KMS-11 (cell line): ENCODE measurements at regions not wholly inside any gene's neighbourhood (a gene's known extent, or its start where the extent isn't known, plus 50 kb on each side); places are given as distances from the start of the nearest gene placed in this dataset.

Experiments
- H2AFZ ChIP-seq: fragments of 200-600 bp; sonication (generic); 2 replicates; pipeline ENCODE4 v1.6.1; 2016; ENCODE audit warnings: antibody characterized with exemption, mixed run types, low read depth
- H3K27ac ChIP-seq: fragments of 200-600 bp; sonication (generic); 2 replicates; pipeline ENCODE4 v1.6.1; 2016; ENCODE audit warnings: mild to moderate bottlenecking, mixed run types
- H3K27me3 ChIP-seq: fragments of 200-600 bp; sonication (generic); 2 replicates; pipeline ENCODE4 v1.6.1; 2017; ENCODE audit warnings: mild to moderate bottlenecking, low read depth, mixed run types, moderate library complexity; ENCODE audit not compliant: insufficient read depth
- H3K36me3 ChIP-seq: fragments of 200-600 bp; sonication (generic); 2 replicates; pipeline ENCODE4 v1.6.1; 2017; ENCODE audit warnings: mild to moderate bottlenecking, mixed run types; ENCODE audit not compliant: insufficient read depth
- H3K4me1 ChIP-seq: fragments of 200-600 bp; sonication (generic); 2 replicates; pipeline ENCODE4 v1.6.1; 2016; ENCODE audit warnings: mild to moderate bottlenecking, low read depth, mixed run types; ENCODE audit not compliant: poor library complexity, severe bottlenecking
- H3K4me2 ChIP-seq: fragments of 200-600 bp; sonication (generic); 2 replicates; pipeline ENCODE4 v1.7.0; 2016; ENCODE audit warnings: mild to moderate bottlenecking, mixed run types
- H3K4me3 ChIP-seq: fragments of 200-600 bp; sonication (generic); IDR thresholded peaks from 2 replicates; pipeline ENCODE4 v1.6.1; 2017; ENCODE audit warnings: low read depth, low read length, mixed read lengths; ENCODE audit not compliant: insufficient read depth
- H3K79me2 ChIP-seq: fragments of 200-600 bp; sonication (generic); 2 replicates; pipeline ENCODE4 v1.6.1; 2016; ENCODE audit warnings: low read depth, mixed run types; ENCODE audit not compliant: insufficient read depth
- H3K9ac ChIP-seq: fragments of 200-600 bp; sonication (generic); 2 replicates; pipeline ENCODE4 v1.6.1; 2016; ENCODE audit warnings: mild to moderate bottlenecking, mixed run types
- H4K20me1 ChIP-seq: fragments of 200-600 bp; sonication (generic); 2 replicates; pipeline ENCODE4 v1.6.1; 2016; ENCODE audit warnings: mild to moderate bottlenecking, mixed run types; ENCODE audit not compliant: insufficient read depth
- CTCF ChIP-seq: fragments of 200-600 bp; sonication (generic); conservative IDR thresholded peaks from 2 replicates; pipeline ENCODE4 v1.6.1; 2017; ENCODE audit warnings: low read depth, mild to moderate bottlenecking, antibody characterized with exemption, low read length, moderate library complexity, mixed read lengths

- H3K9ac ChIP-seq = no peak overlapping the region
- no peaks in the 10 kb centered on the region for H3K4me1 ChIP-seq
- H3K27me3 ChIP-seq = no peaks in the 10 kb centered on the region
- H3K27ac ChIP-seq = no peak overlapping the region
- no peak for TF ChIP-seq CTCF
- H4K20me1 ChIP-seq = no peaks in the 10 kb centered on the region
- H3K36me3 ChIP-seq = no peaks in the 10 kb centered on the region
- no peak overlapping the region for H2AFZ ChIP-seq
- no peaks in the 10 kb centered on the region for H3K79me2 ChIP-seq
- H3K4me2 ChIP-seq = no peak overlapping the region
- no peak overlapping the region for H3K4me3 ChIP-seq
Measured at GRCh38 chr4:32425243-32425642, 1705.1 kb downstream of the PCDH7 start.

- no peaks in the 10 kb centered on the region for H3K79me2 ChIP-seq
- H3K27ac ChIP-seq = no peak overlapping the region
- no peaks in the 10 kb centered on the region for H3K27me3 ChIP-seq
- no peaks in the 10 kb centered on the region for H3K36me3 ChIP-seq
- H2AFZ ChIP-seq = no peak overlapping the region
- H3K4me3 ChIP-seq = no peak overlapping the region
- no peak overlapping the region for H3K4me2 ChIP-seq
- no peaks in the 10 kb centered on the region for H3K4me1 ChIP-seq
- TF ChIP-seq CTCF = no peak
- no peaks in the 10 kb centered on the region for H4K20me1 ChIP-seq
- no peak overlapping the region for H3K9ac ChIP-seq
Measured at GRCh38 chr4:32427566-32427965, 1707.4 kb downstream of the PCDH7 start.

GRCh38 chr4:32429151-32429550 is 1709.0 kb downstream of the PCDH7 start:
- Histone ChIP-seq H3K27me3 (no peaks in the 10 kb centered on the region), H2AFZ (no peak overlapping the region)

GRCh38 chr4:32435308-32435707 is 1715.1 kb downstream of the PCDH7 start:
- no peaks in the 10 kb centered on the region for H3K79me2 ChIP-seq
- no peak overlapping the region for H2AFZ ChIP-seq
- no peak overlapping the region for H3K4me3 ChIP-seq
- H3K27me3 ChIP-seq = no peaks in the 10 kb centered on the region
- H3K27ac ChIP-seq = no peak overlapping the region
- H4K20me1 ChIP-seq = no peaks in the 10 kb centered on the region
- H3K36me3 ChIP-seq = no peaks in the 10 kb centered on the region
- no peak for TF ChIP-seq CTCF
- H3K9ac ChIP-seq = no peak overlapping the region
- no peaks in the 10 kb centered on the region for H3K4me1 ChIP-seq
- no peak overlapping the region for H3K4me2 ChIP-seq

More at GRCh38 chr4:32429151-32429550, 1709.0 kb downstream of the PCDH7 start:
- Histone ChIP-seq H3K9ac (no peak overlapping the region), H3K4me1 (no peaks in the 10 kb centered on the region), H4K20me1 (no peaks in the 10 kb centered on the region), H3K4me3 (no peak overlapping the region), H3K27ac (no peak overlapping the region), H3K79me2 (no peaks in the 10 kb centered on the region), H3K4me2 (no peak overlapping the region), H3K36me3 (no peaks in the 10 kb centered on the region)
- no peak for TF ChIP-seq CTCF
